ENCODE measurements at regions not wholly inside any gene's neighbourhood (a gene's known extent, or its start where the extent isn't known, plus 50 kb on each side); places are given as distances from the start of the nearest gene placed in this dataset.

DNA sequence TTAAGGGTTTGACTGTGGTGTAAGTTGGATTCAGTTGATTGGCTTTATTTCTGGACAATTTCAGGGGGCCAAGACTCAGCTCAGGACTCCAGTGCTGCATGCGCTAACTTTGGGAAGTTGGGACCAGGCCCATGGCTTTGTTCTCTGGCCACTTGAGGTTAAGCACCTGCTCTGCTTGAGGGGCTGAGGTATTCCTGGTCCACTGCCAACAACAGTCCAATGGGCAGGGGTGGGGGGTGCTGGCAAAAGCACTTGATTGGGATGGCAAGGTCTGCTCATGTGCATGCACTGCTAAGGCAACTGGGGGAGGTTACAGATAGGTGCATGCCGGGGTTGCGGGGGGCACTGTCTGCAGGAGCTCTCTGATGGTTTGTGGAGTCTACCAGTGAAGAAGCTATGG, 52.6 kb upstream of the ASB17 start:
- no peak for DNase-seq (ENCODE audit: low spot score)

DNA sequence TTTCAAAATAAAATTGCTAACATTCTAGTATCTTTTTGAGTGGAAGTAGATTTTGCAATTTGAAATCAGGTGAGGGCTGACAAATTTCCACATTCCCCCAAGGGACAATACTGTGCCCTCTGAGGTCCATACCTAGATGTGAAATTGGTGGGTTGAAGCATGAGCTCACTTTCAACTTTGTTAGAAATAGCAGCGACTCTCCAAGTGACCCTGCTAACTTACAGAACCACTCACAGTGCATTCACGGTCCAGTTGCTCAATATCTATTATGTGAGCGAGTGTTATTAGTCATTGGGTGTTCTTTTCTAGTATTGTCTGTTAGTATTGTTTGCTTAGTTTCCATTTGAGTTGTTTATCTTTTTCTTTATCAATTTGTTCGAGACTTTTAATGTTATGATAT, 53.6 kb upstream of the ASB17 start:
- DNase-seq (ENCODE audit: low spot score) = no peak

DNA sequence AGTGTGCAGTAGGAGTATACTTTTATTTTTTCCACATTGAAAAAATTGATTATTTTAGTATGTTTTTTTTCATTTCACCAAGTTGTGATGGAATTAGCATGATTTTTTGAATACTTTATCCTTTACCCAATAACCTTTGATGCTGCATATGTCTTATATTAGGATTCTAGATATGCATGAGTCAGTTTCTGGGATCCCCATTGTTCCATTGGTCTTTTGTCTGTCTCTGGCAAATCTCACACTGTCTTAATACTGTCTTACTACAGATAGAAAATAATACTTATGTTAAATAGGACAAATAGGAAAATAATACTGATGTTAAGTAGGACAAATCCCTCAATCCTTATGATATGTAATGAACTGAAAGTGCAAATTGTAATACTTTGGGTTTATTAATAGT, 54.3 kb upstream of the ASB17 start:
- DNase-seq (ENCODE audit: low spot score) = no peak

DNA sequence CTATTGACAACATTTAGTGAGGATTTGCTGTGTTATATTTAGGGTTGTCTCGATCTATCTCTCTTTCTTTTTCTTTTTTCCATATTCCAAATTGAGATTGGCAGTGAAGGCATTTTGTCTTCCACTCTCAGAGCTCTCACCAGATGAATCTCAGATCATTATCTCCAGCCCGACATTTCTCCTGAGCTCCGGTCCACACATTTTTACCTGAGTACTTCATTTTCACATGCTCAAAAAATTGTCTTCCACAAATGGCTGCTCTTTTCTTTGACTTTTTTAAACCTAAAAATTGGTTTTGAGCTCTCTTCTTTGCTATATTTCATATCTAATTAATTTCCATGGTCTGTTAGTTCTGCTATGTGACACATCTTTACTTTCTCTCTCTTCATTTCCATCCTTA, 56.9 kb upstream of the ASB17 start:
- DNase-seq (ENCODE audit: low spot score) = no peak

GRCh38 chr1:75990686-75991085, 58.5 kb upstream of the ASB17 start:
- DNase-seq (ENCODE audit: low spot score) = no peak

GRCh38 chr1:75991497-75992114, 59.4 kb upstream of the ASB17 start:
- DNase-seq (ENCODE audit: low spot score) = peak; percentile 84

DNA sequence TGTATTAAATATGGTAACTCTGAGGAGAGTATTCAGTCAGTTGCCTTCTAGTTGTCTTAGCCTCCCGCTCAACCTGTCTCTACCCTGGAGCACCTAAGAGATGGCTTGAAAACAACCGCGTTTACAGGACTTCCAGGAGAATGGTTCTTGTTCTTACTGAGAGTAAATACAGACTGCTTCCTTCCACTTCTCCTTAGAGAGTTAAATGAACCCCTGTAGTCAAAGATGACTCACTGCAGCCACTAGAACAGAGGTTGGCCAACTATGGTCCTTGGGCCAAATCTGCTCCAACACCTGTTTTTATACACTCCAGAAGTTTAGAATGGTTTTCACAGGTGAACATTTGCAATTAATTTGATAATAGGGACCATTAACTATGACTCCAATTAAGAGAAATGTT, 60.1 kb upstream of the ASB17 start:
- DNase-seq (ENCODE audit: low spot score) = no peak

DNA sequence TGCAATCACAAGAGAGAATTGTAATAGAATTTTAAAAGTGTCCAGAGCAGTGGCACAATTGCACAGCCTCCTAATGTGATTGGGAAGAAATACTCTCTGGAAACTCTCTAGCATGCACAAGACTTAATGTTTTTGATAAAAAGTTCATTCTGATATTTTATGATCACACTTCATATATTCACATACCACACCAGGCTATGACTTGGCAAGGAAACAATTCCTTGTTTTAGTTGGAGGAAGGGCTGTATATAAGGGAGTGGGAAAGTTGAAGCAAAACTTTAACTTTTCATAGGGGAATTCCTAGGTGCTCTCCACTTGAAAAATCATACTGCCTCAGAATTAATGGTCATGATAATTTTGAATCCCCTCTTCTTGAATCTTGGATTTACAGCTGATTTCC, 61.5 kb upstream of the ASB17 start:
- DNase-seq (ENCODE audit: low spot score) = no peak

DNA sequence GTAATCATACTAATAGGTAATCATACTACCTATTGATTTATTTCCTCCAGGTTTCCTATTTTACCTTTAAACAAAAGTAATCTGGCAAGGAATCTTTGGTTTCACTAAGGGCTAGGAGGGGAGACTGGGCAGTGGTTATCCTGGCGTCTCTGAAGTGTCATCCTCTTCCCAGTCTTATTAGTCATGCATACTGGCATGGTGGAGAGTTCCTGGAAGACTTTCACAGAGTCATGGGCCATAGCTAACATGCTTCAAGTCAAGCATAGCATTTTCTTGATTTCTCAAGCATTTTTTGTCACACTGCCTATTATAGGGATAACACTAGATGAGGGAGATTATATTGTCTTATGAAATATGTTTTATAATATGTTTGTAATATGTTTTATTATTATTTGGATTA, 64.0 kb upstream of the ASB17 start:
- no peak for DNase-seq (ENCODE audit: low spot score)

GRCh38 chr1:75999034-75999433, 66.8 kb upstream of the ASB17 start:
- DNase-seq (ENCODE audit: low spot score) = no peak

- no peak for DNase-seq (ENCODE audit: low spot score)
These were observed 70.6 kb upstream of the ST6GALNAC3 start for GRCh38 chr1:76003946-76004345.

DNA sequence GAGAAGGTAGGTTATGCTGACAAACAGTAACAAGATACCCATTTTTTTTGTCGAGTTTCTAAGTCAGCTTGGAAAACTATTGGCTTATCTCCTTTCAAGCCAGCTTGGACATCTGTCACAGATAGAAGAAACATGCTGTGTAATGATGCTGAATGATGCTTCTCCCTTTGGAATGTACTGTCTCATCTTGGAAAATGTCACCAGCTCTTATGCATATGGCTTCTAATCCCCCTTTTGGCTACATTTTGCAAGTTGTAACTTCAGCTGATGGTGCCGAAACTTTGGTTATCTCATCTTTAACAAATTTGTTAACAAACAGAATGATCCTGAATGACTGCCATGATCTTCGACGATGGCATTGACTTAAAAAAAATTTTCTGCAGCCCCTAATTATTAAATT, 68.8 kb upstream of the ST6GALNAC3 start:
- no peak for DNase-seq (ENCODE audit: low spot score)

- no peak for DNase-seq (ENCODE audit: low spot score)
These were observed 68.3 kb upstream of the ST6GALNAC3 start for GRCh38 chr1:76006234-76006633.

- DNase-seq (ENCODE audit: low spot score) = no peak
These were observed 63.7 kb upstream of the ST6GALNAC3 start for GRCh38 chr1:76010802-76011201.

GRCh38 chr1:76012341-76013205, 62.0 kb upstream of the ST6GALNAC3 start:
- DNase-seq (ENCODE audit: low spot score) = no peak

- no peak for DNase-seq (ENCODE audit: low spot score)
These were observed 61.4 kb upstream of the ST6GALNAC3 start for GRCh38 chr1:76013206-76013581.

DNA sequence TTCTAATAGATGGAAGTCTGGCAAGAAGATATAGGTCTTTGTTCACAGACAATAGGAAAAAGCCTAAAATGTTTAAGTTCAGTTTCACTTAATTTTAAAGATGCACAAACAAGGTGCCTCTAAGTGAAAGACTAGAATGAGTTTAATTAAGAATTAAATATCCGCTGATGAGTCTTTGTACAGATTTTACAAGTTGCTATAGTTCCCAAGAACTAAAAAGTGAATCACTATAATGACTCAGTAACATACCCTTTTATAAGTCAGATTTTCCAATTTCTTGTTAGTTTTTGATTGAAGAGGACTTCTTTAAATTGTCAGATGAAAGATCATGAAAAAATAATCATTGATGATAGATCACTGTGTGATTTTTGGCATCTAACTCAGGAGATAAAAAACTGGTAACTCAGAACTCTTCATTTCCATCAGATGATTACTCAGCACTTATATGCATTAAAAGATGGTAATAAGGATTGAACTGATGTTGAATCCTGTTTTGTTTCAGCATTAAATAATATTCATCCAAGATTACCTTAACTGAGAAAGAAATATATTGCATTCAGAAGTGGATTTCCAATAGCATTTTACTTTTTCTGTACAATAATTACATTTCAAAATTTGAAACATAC, 59.0 kb upstream of the ST6GALNAC3 start:
- DNase-seq (ENCODE audit: low spot score) = no peak

DNA sequence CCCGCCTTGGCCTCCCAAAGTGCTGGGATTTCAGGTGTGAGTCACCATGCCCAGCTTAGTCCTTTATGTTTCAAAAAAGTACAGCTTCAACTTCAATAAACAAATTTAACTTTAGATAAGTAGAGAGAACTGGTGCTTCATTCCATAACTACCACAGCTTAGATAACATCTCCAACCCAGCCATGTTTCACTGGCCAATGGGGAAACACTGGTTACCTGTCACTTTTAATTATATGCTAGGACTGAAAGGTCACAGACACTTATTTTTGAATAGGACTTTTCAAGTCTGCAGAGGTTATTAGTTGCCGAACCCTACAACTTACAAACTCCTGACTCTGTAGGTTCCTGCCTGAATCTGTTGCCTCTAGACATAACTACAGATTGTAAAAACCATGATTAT, 56.5 kb upstream of the ST6GALNAC3 start:
- no peak for DNase-seq (ENCODE audit: low spot score)

DNA sequence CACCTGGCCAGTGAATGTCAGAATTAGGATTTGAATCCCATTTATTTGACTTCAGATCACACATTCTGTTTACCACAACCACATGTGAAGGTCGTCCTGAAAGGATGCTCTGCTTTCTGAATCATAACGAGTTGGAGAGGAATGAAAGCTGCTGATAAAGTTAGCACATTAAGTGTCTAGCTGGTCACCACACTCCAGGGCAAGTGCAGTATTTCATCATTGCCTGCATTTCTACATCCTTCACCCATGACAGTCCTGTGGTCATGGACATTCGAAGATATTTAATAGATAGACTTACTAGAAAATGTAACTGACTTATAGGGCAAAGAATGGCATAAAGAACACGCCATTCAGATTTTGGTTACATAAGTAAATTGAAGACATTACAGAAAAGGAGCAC, 52.7 kb upstream of the ST6GALNAC3 start:
- DNase-seq (ENCODE audit: low spot score) = no peak

DNA sequence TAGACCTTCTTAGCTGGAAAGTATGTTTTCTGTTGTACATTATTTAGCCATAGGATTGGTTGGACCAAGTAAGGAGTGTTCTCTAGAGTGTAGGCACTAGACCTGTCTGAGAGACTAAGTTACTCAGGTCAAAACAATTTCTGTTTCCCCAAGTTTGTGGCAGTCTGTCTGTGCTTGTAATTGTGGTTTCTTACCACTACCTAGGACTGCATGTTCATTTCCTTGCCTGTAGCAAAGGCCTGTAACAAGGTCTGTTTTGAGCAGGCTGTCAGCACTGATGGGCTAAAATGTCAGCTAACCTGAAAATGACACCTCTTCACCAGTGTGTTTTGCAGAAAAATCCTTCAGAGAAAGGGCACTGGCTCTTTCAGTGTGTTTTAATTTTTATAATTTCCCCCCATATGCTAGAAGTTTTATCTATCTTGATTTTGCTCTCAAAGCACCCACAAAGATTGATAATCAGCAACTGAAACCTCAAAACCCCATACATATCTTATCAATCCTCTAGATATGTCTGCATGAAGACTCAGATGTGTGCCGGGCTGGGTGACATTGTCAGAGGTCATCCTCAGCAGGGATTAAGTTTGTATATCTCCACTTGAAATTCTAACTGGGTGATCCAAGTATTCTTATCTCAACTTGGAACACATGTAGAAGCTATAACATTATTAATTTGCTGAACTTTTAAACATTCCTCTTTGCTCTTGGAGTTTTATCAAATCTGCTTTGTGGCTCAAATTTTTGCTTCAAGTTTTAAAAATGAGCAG, 50.7 kb upstream of the ST6GALNAC3 start:
- no peak for DNase-seq (ENCODE audit: low spot score)
